GM18870 (cell line): ENCODE measurements at regions not wholly inside any gene's neighbourhood (a gene's known extent, or its start where the extent isn't known, plus 50 kb on each side); places are given as distances from the start of the nearest gene placed in this dataset.

Source experiments
- ATAC-seq: cut with Tn5 transposase; IDR thresholded peaks from one replicate; pipeline ENCODE4 v1.9.1; 2021; ENCODE audit warnings: moderate library complexity; ENCODE audit not compliant: unreplicated experiment

- ATAC-seq, result no peak
These were observed 92.1 kb upstream of the FZD10 start for GRCh38 chr12:130070126-130070611.

- ATAC-seq, result no peak
These were observed 88.5 kb upstream of the FZD10 start for GRCh38 chr12:130073721-130074120.

GRCh38 chr12:130074661-130075406 lies 87.4 kb upstream of the FZD10 start:
- no peak for ATAC-seq

- ATAC-seq, result no peak
These were observed 86.7 kb upstream of the FZD10 start for GRCh38 chr12:130075497-130076076.

- ATAC-seq, result no peak
These were observed 86.1 kb upstream of the FZD10 start for GRCh38 chr12:130076126-130076525.

- no peak for ATAC-seq
These were observed 85.5 kb upstream of the FZD10 start for GRCh38 chr12:130076752-130077151.

GRCh38 chr12:130078852-130079251 lies 83.4 kb upstream of the FZD10 start:
- no peak for ATAC-seq

- no peak for ATAC-seq
These were observed 83.0 kb upstream of the FZD10 start for GRCh38 chr12:130079279-130079678.

GRCh38 chr12:130080205-130080604 lies 82.1 kb upstream of the FZD10 start:
- ATAC-seq, result no peak

- ATAC-seq, result no peak
These were observed 81.0 kb upstream of the FZD10 start for GRCh38 chr12:130081117-130081805.

GRCh38 chr12:130083002-130083401 lies 79.3 kb upstream of the FZD10 start:
- ATAC-seq, result no peak

- ATAC-seq, result no peak
These were observed 78.5 kb upstream of the FZD10 start for GRCh38 chr12:130083734-130084133.

GRCh38 chr12:130084359-130084758 lies 77.9 kb upstream of the FZD10 start:
- ATAC-seq, result no peak

GRCh38 chr12:130086248-130086647 lies 76.0 kb upstream of the FZD10 start:
- ATAC-seq, result no peak

GRCh38 chr12:130086797-130087196 lies 75.5 kb upstream of the FZD10 start:
- no peak for ATAC-seq

- no peak for ATAC-seq
These were observed 75.0 kb upstream of the FZD10 start for GRCh38 chr12:130087222-130087621.

GRCh38 chr12:130088504-130088903 lies 73.8 kb upstream of the FZD10 start:
- ATAC-seq, result no peak

GRCh38 chr12:130090542-130090941 lies 71.7 kb upstream of the FZD10 start:
- no peak for ATAC-seq

GRCh38 chr12:130093380-130093779 lies 68.9 kb upstream of the FZD10 start:
- no peak for ATAC-seq

GRCh38 chr12:130097342-130097741 lies 64.9 kb upstream of the FZD10 start:
- ATAC-seq, result no peak

GRCh38 chr12:130097798-130098255 lies 64.4 kb upstream of the FZD10 start:
- ATAC-seq, result no peak
